ENCODE measurements at regions not wholly inside any gene's neighbourhood (a gene's known extent, or its start where the extent isn't known, plus 50 kb on each side); places are given as distances from the start of the nearest gene placed in this dataset.

DNA sequence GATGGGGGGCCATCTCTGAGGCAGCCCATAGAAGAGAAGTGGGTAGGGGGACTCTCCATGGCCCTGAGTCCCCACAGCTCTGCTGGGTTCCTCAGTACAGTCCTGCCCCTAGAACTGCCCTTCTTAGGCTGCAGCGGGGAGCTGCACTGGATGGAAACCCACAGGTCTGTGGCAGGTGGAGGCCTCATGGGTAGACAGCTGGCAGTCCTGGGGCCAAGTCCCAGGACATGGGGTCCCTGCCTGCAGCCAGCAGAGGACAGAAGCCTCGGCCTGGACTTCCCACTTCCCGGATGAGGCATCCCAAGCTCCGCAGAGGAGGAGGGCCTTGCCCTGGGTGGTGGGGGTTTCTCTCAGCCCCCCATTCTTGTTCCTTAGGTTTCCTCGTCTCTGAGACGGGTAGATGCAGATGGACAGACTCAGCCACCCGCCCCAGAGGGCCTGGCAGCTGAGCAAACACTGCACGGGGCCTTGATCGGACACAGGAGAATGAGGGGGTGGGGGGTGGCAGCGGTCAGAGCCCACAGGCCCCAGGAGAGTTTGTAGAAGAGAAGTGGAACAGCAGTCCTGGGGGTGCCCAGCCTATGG lies 153.8 kb downstream of the C9orf50 start:
- Mint-ChIP-seq H3K36me3 (ENCODE audit: low read depth) (no peaks in the 10 kb centered on the region), H3K27me3 (no peaks in the 10 kb centered on the region), H3K4me1 (ENCODE audit: low read depth) (no peaks in the 10 kb centered on the region), H3K4me3 (no peak overlapping the region), H3K9me3 (no peaks in the 10 kb centered on the region), H3K27ac (no peak overlapping the region)
- no peak overlapping the region for H3K27ac ChIP-seq (ENCODE audit: low read depth in 1 of 2, low read length in 2 of 2)
- TF ChIP-seq, protein P1, sequence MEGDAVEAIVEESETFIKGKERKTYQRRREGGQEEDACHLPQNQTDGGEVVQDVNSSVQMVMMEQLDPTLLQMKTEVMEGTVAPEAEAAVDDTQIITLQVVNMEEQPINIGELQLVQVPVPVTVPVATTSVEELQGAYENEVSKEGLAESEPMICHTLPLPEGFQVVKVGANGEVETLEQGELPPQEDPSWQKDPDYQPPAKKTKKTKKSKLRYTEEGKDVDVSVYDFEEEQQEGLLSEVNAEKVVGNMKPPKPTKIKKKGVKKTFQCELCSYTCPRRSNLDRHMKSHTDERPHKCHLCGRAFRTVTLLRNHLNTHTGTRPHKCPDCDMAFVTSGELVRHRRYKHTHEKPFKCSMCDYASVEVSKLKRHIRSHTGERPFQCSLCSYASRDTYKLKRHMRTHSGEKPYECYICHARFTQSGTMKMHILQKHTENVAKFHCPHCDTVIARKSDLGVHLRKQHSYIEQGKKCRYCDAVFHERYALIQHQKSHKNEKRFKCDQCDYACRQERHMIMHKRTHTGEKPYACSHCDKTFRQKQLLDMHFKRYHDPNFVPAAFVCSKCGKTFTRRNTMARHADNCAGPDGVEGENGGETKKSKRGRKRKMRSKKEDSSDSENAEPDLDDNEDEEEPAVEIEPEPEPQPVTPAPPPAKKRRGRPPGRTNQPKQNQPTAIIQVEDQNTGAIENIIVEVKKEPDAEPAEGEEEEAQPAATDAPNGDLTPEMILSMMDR (IDR thresholded peaks at IDR 0.05) = no peak
- H3K27me3 ChIP-seq (ENCODE audit: control insufficient read depth in 1 of 2, insufficient read depth in 2 of 2, low read length in 2 of 2) = no peaks in the 10 kb centered on the region
- no peaks in the 10 kb centered on the region for H3K9me3 ChIP-seq (ENCODE audit: control insufficient read depth in 1 of 2, insufficient read depth in 1 of 2, low read length in 2 of 2)
- H3K36me3 ChIP-seq (ENCODE audit: insufficient read depth, low read length) = no peaks in the 10 kb centered on the region
- H3K4me3 ChIP-seq (ENCODE audit: low read length) = no peak overlapping the region
- no peak for ATAC-seq (ENCODE audit: poor library complexity)
- no peak for DNase-seq
- CTCF ChIA-PET = no interaction called here
- POLR2A ChIA-PET = no interaction called here
- peaks cover 14% of the 10 kb centered on the region for H3K4me1 ChIP-seq (ENCODE audit: insufficient read depth, low read length)
- intact Hi-C loops (cut with DNase I, micrococcal nuclease) = no loop called here

DNA sequence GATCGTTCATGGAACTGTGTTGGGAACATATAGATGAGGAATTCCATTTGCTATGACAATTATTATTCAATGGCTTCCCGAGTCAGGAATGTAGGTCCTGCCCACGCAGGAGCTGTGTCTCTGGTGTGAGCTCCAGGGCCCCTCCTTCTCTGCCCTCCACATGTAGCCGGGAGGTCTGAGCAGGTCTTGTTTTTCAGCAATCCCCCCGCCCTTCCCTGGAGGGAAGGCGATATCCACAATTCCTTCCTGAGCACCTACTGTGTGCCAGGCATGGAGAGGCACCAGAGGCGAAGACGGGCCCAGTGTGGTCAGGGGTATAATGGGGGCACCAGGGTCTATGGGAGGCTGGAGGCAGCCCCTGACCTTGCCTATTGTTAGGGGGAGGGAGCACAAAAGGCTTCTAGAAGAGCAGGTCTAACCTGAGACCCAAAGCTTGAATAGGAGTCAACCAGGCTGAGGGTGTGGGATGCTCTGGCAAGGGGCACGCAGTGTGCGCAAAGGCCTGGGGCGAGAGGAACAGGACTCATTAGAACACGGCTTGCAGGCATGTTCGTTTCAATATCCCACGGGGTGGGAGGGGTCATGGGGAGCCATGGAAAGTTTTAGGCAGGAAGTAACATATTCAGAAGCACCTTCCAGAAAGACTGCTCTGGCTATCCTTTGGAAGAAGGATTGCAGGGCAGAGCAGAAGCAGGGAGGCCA lies 154.9 kb downstream of the C9orf50 start:
- H3K27me3 Mint-ChIP-seq = no peaks in the 10 kb centered on the region
- CTCF ChIA-PET = no interaction called here
- POLR2A ChIA-PET = no interaction called here

DNA sequence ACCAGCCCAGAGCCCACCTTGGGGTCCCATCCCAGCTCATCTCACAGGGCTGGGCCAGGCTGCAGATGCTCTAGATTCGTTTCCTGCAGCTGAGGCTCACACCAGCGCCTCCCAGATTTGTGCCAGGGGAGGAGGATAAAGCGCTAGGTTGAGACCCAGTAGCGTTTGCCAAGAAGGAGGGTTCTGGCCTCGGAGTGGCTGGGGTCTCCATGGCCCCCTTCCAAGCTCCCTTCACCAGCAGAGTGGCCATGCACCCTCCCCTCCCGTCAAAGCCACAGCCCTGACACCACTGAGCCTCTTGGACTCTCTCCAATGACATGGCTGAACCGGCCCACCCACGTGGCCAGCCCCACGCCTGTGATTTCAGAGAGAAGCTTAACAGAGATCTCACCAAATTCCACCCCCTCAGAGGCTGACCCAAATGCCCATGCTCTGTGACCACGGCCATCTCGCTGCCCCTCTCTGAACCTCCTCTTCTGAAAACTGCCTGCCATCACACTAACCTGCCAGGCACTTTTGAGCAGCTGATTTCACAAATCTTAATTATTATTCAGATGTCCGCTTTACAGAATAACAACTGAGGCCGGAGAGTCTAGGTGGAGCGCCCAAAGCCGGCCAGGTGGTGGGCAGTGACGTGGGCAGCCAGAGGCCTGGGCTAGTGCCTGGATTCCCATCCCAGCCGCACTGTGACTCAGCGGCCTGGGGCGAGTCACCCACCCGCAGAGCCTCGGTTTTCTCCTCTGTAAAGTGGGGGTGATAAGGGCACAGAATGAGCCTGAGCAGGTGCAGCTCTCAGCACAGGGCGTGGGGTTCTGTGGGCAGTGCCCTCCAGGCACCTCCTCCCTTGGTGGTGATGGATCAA lies 155.7 kb downstream of the C9orf50 start:
- Mint-ChIP-seq H3K9me3 (no peaks in the 10 kb centered on the region), H3K27ac (no peak overlapping the region), H3K4me1 (ENCODE audit: low read depth) (no peaks in the 10 kb centered on the region), H3K27me3 (no peaks in the 10 kb centered on the region), H3K4me3 (no peak overlapping the region), H3K36me3 (ENCODE audit: low read depth) (no peaks in the 10 kb centered on the region)
- TF ChIP-seq, protein P1 (IDR thresholded peaks at IDR 0.05) = no peak
- Histone ChIP-seq H3K9me3 (ENCODE audit: control insufficient read depth in 1 of 2, insufficient read depth in 1 of 2, low read length in 2 of 2) (no peaks in the 10 kb centered on the region), H3K4me1 (ENCODE audit: insufficient read depth, low read length) (peaks cover 23% of the 10 kb centered on the region), H3K36me3 (ENCODE audit: insufficient read depth, low read length) (no peaks in the 10 kb centered on the region), H3K27me3 (ENCODE audit: control insufficient read depth in 1 of 2, insufficient read depth in 2 of 2, low read length in 2 of 2) (no peaks in the 10 kb centered on the region), H3K27ac (ENCODE audit: low read depth in 1 of 2, low read length in 2 of 2) (no peak overlapping the region), H3K4me3 (ENCODE audit: low read length) (no peak overlapping the region)
- intact Hi-C loops (cut with DNase I, micrococcal nuclease) = no loop called here
- no peak for DNase-seq
- ChIA-PET CTCF (interaction anchor here (1.3 kb wide), 1 partner anchor 334 kb away, joined by 3 read pairs; no protein-coding TSS in a partner anchor), POLR2A (interaction anchor here (1.0 kb wide), 1 partner anchor 19 kb away, joined by 4 read pairs; no protein-coding TSS in a partner anchor)
- ATAC-seq (ENCODE audit: poor library complexity) = no peak

More for the DNA sequence above, 154.9 kb downstream of the C9orf50 start:
- H3K4me3 Mint-ChIP-seq = no peak overlapping the region
- Histone ChIP-seq H3K27me3 (ENCODE audit: control insufficient read depth in 1 of 2, insufficient read depth in 2 of 2, low read length in 2 of 2) (no peaks in the 10 kb centered on the region), H3K27ac (ENCODE audit: low read depth in 1 of 2, low read length in 2 of 2) (no peak overlapping the region), H3K36me3 (ENCODE audit: insufficient read depth, low read length) (no peaks in the 10 kb centered on the region), H3K4me3 (ENCODE audit: low read length) (no peak overlapping the region), H3K9me3 (ENCODE audit: control insufficient read depth in 1 of 2, insufficient read depth in 1 of 2, low read length in 2 of 2) (no peaks in the 10 kb centered on the region), H3K4me1 (ENCODE audit: insufficient read depth, low read length) (peaks cover 17% of the 10 kb centered on the region)
- no peak overlapping the region for H3K27ac Mint-ChIP-seq
- no peak for ATAC-seq (ENCODE audit: poor library complexity)
- peak in 1 of 14 experiments; percentile 1 for DNase-seq
- no peaks in the 10 kb centered on the region for H3K36me3 Mint-ChIP-seq (ENCODE audit: low read depth)
- H3K9me3 Mint-ChIP-seq = no peaks in the 10 kb centered on the region
- intact Hi-C loops (cut with DNase I, micrococcal nuclease) = no loop called here
- TF ChIP-seq, protein P1 (IDR thresholded peaks at IDR 0.05) = no peak
- no peaks in the 10 kb centered on the region for H3K4me1 Mint-ChIP-seq (ENCODE audit: low read depth)

All from CD4-positive, alpha-beta T cell (primary cell).